NCI-H1105 treated with DMSO at 0.1 percent for 48 hours (cell line): ENCODE measurements at regions not wholly inside any gene's neighbourhood (a gene's known extent, or its start where the extent isn't known, plus 50 kb on each side); places are given as distances from the start of the nearest gene placed in this dataset.
A peak's percentile ranks its signal among the peaks of the same experiment; 100 is the strongest.

ENCODE experiments used
- DNase-seq: peaks from one replicate; lab custom pipeline; 2025; lab: John Stamatoyannopoulos, UW

DNA sequence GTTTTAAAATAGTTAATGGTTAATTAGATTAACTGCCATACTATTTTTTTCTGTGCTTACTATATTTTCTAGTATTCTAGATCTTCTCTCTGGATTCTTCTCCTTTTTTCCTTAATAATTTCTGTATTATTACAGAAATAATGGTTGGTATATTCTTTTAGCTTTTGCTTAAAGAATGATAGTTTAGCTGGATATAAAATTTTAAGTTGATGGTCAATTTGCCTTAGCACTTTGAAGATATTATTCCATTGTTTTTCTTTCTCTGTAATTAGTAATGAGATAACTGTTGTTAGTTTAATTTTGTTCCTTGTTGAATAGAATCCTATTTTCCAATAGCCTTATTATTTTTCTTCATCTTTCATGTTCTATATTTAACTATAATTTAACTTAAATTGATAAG is 99.9 kb upstream of the NCAM1 start:
- no peak for DNase-seq

DNA sequence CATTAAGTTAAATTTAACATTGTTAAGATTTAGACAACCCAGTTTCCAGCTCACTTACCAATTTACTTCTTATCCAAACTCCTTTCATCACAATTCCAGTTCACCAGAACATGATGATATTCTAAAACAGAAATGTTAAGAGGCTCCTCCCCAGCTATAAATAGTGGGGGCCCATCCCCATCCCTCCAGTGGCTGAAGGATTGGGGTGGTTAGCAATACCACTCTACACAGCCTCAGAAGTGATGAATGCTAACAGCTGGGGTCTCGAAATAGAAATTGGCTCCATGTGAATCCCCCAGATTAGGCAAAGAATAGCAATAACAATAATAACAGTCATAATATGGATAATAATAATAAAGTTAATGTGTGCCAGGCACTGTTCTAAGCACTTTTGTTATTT is 97.9 kb upstream of the NCAM1 start:
- no peak for DNase-seq

DNA sequence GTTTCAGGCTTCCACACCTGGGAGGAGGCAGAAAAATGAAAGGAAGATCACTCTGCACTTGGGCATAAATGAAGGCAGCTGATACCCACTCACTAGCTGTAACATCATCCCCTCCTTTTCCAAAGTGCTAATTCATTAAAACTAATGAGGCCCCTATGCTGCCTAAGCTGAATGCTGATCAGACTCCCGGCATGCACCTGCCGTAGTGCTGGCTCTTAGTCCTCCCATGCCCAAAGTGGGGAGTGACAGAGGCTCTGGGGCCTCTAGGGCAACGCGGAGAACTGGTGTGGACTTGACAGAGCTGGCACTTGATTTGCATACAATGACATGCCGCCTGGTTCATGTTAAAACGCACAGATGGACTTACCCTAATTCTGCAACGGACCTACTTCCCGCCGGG is 96.5 kb upstream of the NCAM1 start:
- no peak for DNase-seq

DNA sequence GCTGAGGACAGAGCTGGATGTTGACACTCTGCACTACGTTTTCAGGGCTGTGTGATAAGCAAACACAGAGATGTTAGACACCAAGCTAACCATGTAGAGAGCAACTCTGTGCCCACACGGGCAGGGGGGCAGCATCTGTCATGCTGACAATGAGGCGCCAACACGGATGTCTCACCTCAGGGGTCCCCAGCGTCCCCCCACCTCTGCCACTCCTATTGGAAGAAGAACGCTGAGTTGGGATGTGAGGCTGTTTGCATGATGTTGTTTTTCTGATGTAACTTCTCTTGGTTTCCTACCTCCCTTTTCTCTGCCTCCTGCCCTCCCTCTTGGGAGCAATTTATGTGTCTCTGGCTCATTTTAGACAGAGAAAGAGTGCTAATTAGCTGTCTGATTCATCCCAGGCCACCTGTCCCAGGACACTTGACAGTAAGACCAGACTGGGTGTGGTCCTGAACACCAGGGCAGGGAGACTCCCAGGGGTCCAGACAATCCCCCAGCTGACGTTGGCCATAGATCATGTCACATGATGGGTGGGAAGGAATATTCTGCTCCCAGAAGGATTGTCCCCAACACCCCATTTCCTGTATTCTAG is 89.2 kb upstream of the NCAM1 start:
- no peak for DNase-seq

DNA sequence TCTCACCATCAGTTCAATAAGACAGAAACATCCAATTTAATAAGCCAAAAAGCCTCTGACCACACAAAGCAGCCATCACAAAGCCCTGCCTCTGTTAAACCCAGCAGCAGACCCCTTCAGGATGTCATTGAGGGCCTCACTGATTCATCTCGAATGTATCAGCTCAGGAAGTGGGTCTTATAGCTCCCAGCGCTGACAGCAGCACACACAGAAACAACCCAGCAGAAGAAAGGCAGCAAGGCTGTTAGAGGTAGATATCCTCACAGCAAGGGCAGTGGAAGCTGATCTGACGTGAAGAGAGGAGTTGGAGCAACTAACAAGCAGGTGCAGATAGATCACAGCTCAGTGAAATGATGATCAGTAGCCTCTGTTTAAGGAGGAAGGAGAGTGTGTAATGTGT is 86.2 kb upstream of the NCAM1 start:
- DNase-seq: no peak

DNA sequence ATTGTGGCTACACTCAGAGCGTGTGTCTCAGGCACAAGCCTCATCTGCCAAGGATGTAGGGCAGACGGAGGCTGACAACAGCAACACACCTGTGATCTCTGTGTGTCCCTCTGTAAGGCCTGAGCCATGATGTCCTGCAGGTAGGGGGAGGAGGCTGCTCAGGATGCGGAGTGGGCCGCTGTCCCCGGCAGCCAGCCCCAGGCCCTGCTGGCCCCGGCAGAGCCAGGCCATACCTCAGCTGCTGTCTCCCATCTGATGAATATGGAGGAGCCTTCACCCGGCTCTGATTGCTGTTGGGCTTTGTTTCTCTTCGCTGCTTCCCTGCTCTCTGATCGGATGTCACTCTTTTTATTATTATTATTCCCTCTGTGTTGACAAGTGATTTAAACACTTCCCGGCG is 83.6 kb upstream of the NCAM1 start:
- DNase-seq: no peak

DNA sequence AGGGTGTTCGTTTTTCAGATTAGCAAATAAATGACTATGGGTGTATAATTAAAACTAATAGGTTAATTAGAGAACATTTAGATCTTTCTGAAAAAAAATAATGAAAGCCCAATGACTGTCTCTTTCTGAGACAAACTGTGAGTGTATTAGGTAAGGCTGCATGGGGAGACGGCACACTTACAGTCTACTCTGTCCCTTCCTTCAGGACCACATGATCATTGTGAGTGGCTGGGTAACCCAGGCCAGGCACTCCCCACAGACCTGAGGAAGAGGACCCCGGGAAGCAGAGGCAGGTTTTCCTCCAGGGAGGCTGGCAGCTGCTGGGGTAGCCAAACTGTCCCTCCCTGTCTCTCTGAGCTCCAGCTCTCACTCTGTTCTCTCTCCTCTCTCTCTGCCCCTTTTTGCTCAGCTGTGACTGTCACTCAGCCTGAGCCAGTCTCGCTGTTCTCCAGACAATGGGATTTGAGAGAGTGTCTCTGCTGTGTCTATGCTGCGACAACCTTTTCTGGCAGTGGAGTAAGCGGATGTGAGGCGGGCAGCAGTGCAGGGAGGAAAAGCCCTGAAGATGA is 83.1 kb upstream of the NCAM1 start:
- peak; percentile 2 for DNase-seq

DNA sequence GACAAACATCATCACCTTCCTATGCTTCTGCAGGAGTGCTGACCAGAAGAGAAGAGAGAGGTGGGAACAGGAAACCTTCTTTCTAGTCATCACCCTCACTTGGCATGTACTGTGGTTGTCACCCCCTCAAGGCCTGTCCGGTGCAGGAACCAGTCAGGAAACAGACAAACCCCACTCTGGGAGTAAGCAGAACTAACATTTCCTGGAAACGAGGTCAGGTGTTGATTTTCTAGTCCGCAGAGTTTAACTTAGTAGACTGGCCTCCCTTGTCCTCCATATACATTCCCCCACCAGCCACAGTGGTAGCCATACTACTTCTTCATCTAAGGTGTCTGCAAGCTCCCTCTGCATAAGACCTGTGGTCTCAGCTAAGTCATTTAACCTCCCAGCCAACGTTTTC is 80.7 kb upstream of the NCAM1 start:
- no peak for DNase-seq

DNA sequence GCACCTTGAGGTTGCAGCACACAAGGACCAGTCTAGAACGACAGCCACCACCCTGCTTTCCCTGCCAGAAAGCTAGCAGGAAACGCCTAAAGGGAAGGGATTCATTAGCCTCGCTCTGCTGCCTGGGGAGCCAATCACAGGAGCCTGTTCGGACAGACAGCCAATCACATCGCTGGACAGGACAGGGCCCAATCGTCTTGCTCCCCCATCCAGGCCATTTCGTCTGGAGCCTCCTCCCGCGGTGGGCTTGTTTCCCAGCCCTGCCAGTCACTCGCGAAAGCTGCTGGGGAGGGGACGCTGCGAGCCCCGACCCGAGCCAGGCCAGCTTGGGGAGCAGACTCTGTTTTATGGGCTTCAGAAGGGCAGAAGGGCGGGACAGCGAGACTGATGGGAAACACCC is 79.8 kb upstream of the NCAM1 start:
- no peak for DNase-seq

DNA sequence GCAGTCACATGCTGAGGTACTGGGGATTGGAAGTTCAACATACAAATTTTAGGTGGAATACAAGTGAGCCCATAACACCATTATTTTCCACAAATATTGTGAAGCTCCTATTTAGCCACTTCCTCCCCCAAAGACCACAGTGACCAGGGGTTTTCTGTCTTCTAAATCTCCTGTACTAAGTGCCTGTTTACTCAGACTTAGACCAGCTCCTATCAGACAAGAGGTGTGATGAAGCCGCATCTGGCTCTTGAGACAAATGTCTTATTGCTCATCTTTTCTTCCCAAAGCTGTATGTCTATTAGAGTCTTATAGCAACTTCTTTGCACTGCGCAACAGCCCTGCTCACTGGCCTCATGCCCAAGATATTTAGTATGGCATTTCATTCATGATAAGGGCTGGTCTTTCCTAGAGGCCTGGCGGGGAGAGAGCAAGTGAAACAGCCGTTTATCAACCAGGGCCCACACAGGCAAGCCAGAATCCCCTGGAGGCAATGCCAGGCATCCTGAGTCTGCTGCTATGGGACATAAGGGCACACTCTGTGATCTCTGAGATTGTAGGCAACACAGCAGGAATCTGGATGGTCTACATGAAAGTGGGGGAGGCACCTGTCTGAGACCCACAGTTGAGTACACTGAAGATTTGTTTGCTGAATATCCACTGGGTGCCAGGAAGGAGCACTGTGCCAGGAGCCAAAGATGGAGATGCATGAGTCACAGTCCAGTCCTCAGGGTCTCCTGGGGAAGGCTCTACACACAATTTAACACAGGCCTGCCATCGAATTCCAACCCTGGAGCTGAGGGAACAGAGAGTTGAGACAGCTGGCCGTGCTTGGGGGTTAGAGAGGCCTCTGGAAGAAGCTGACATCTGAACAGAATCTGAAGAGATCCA is 78.5 kb upstream of the NCAM1 start:
- no peak for DNase-seq

DNA sequence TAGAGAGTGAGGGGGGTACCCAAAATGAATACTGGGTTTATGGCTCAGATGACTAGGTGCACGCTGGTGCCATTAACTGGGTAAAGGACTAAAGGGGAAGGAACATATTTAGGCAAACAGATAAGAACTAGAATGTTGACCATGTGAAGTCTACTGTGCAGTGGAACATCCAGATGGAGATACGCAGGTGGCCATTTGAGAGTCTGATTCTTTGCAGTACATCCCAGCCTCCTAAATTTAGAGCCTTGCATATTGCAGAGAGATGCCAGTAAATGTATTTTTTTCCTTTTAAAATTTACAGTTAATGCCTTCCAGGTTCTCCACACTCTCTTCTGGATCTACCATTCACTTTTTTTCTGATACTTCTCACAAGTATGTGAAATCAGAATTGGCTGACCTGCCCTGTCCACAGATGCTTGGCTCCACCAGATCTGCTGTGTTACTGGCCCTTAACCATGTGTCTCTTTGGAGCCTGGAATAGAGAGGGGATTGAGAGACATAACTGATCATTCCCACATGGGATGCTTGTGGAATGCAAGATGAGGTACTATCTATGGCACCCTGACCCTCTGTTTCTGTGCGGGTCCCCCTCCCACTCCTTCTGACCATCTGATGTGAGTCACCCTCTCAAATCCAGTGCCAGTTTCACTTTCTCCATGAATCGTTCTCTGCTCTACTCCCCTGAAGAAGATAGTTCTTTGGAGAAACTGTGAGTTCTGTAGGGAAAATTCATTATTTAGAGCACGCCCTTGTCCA is 77.0 kb upstream of the NCAM1 start:
- DNase-seq: no peak

DNA sequence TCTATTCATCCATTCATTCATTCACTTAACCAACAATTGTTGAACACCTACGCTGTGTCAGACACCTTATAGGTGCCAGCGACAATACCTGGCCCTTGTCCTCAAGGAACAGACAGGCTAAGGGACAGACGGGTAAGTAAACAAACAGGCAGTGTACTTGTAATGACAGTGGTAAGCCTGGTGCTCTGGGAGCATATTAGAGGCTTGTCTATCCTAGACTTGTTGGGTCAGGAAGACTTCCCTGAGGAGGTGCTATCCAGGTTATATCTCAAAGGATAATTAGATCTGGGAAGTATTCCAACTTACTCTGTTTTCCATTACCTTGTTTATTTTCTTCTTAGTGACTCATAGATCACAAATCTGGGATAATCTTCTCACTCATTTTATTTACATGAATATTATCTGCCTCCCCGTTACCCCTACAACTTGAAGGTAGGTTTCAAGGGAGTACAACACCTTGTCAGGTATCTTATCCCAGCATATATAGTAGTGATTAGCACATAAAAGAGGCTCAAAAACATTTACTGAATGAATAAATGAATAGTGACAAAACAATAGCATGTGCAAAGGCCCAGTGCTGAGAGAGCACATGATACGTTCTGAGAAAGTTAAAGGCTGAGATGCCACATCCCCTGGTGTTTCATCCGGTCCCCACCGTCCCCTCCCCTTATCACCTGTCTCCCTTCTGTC is 75.3 kb upstream of the NCAM1 start:
- DNase-seq: peak; percentile 79

DNA sequence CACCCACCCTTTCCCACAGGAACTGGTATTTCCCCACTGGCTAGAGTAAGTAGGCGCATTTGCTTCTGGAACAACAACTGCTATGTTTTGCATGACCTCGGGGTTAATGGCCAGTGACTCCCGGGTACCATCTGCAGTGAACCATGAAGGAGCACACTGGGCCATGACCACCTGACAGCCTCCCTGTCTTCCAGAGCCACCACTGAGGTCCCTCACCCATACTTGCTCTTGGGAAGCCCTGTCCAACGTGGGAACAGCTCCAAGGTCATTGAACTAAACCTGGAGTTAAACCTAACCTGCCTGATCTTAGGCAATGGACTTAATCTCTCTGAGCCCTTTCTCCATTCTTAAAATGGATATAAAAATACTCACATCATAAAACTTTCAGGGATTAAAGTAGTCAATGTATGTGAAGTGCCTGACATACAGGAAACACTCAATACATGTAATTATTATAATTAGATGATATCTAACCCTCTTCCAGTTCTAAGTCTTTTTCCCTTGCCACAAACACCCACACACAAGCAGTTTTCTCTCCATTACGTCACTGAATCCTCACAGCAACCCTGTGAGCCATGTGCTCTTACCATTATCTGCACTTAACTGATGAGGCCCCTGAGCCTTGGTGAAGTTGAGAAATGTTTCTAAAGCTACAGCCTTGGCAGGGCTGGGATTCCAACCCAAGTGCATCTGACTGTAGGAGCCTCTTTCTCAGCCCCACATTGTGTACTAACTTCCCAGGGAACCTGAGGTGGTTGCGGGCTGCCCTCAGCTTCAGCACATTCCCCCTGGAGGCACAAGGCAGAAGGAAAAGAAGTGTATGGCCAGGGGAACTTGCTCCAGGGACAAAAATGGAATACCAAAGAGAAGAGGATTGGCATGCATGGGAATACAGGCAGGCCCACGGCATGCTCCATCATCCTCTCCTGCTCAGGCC is 74.5 kb upstream of the NCAM1 start:
- DNase-seq: peak; percentile 35

DNA sequence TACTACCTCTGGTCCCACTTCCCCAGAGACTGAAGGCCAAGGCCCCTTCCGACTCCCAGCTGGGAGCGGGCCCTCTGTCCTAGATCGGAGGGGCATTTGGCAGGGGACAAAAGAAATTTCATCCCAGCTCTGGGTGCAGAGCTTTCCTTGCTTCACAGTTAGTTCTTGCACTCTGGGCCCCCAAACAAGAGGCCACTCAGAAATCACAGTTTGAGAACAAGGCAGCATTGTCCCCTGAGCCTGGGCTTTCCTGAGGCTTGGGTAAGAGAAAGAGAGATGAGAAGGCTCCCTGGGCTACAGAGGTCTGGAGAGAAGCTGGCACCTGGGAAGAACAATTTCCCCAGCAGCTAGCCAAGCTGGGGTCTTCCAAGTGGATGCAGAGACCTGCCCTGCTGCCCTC is 71.8 kb upstream of the NCAM1 start:
- no peak for DNase-seq

DNA sequence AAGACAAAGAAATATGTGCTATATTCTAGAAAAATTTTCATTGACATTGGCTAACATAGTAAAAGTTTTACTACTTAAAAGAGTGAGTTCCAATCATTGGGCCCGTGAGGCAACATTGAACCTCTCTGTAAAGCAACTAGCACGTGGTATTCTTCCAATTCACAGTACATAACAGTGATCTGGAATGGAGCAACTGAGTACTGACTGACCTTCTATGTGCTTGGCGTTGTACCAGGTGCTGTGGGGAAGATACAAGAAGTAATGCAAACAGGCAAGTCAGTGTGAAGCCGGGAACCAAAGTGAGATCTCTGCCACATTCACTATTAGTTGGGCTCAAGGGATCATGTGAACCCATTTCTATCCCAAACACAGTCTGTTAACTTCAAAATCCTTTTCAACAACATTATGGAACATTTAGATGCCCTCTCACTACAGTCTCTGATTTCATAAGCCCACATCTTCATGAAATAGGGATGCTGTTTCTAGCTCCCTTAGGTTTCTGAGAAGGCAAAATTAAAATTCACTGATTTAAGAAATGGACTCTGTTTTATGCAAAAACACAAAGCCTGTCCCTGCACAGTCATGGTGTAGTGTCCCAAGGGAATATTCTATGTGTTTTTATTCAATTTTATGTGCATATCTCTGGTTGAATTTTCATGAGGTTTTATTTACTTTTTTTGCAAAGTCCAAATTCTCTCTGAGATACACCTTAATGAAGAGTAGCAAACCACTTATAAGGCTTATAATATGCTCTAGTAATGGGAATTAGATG is 61.8 kb upstream of the NCAM1 start:
- no peak for DNase-seq

DNA sequence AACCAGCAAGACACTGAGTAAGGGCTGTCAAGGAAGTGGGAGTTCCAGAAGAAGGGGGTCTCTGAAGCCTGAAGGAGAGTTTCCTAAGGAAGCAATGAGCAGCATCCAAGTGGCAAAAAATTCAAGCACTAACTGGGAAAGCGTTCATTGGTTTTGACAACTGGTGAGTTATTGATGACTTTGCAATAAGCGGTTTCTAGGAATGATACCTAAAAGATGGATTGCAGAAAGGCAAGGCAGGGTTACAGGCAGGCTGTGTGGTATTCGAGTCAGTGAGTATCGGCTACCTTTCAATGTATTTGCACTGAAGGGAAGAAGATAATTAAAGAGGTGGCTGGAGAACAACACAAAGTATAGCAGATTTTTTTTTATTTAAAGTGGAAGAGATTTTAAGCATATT is 59.3 kb upstream of the NCAM1 start:
- no peak for DNase-seq

DNA sequence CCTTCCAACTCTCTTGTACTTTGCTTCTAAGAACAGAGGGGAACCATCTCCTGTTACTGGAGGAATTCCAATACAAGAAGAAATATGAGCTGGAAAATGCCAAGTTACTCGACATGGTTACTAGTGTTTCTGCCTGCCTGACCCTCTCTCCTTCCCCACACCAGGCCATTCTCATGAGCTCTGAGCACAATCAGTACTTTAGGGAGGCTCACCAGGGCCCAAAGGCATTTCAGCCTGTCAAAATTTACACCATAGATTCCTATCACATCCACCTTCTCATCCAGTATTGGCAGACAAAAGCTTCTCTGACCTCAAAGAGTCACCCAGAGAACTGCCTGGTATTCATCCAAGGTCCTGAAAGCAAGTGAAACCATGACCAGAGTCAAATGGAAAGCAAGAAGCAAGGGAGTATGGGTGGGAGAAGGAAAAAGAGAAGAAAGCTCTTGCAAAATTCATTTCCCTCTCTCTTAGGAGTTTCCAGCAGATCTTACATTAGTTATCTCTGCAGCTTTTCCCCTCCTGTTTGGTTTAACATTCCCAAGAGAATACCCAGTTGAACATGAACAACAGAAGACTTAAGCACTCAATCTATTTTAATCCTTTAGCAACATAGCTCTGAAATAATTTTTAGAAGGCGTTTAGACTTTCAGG is 58.7 kb upstream of the NCAM1 start:
- DNase-seq: no peak

DNA sequence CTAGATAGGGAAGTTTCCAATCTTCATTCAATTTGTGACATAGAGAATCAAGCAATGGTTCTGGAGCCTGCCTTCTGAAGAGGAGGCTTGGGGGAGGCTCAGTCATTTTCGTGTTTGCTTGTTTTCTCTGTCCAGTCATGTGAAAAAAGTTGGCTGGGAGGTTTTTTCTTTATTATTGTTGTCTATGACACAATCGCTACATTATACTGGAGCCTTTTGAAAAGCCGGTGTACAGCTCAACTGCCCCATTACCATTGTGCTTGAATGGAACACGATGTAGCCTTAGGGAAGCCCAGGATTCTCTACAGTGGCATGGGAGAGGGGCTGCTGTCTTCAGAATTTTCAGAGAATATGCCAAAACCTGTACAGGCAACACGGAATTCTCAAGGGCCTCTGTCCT is 57.9 kb upstream of the NCAM1 start:
- no peak for DNase-seq

DNA sequence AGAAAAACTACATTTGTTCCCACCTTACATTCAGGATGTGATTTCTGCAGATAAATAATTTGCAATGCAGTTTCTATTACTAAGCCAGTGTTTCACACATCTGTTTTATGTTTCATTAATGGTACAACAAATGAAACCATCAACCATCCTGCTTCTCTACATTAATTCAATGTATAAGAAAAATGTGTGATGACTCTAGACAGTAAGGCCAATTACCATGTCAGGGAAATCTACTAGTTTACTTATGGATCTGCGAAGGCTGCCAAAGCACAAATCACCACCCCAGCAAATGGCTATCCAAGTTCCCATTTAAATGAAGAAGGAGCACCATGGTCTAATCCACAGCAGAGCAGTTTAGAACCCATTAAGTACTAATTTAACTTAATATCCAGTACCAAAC is 50.1 kb upstream of the NCAM1 start:
- no peak for DNase-seq
